Activated naive CD4-positive, alpha-beta T cell treated with anti-CD3 and anti-CD28 coated beads, Interleukin-2, amount 50 U/mL, for 16 hours (primary cell): ENCODE measurements at regions not wholly inside any gene's neighbourhood (a gene's known extent, or its start where the extent isn't known, plus 50 kb on each side); places are given as distances from the start of the nearest gene placed in this dataset.
"Not testable (repeated sequence)": the region's sequence is repeated elsewhere in the genome, so short reads cannot be mapped to it uniquely, and the experiment has no call there.

Experiments
- DNase-seq: peaks from one replicate; pipeline ENCODE4 v3.0.0-alpha.2; 2020

DNA sequence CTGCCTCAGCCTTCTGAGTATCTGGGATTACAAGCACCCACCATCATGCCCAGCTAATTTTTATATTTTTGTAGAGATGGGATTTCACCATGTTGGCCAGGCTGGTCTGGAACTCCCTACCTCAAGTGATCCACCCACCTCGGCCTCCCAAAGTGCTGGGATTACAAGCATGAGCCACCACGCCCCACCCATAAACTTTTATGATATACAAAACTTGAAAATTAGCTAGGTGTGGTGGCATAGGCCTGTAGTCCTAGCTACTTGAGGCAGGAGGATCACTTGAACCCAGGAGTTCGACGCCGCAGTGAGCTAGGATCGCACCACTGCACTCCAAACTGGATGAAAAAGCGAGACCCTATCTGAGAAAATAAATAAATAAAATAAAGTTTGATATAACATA is 149.5 kb upstream of the ATF7IP start:
- not testable (repeated sequence) for DNase-seq

DNA sequence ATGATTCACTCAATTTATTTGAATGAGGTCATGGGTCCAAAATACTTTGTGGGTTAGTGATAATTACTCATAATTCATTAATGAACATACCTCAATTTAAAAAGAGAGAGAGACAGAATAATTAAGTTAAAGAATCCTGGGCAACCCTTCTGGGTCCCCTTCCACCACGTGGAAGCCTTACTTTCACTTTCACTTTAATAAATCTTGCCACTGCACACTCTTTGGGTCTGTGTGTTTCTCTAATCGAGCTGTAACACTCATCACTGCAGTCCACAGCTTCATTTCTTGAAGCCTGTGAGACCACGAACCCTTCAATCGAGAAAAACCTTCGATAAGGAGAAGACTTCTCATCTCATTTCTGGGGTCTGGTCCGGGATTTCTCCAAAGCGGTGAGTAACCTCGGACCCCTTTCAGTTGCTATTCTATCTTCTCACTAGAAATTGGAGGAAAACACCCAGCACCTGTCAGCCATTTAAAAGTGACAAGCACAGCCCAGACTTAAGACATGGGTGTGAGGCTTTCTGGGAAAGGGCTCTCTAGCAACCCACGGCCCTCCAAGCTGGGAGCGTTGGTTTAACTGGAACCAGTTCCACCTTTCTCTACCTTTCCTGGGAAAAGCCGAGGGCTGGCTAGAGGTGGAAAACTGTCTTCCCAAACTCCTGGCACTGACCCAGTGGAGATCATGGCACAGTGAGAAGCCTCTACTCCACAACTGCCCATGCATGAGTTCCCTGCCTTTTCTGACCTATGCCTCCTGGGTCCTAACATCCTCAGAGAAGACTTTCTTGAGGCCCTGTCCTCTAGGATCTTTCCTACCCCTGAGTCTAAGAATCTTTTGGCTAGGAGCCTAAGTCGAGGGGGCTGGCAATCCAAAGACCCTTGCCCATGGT is 148.8 kb upstream of the ATF7IP start:
- no peak for DNase-seq

DNA sequence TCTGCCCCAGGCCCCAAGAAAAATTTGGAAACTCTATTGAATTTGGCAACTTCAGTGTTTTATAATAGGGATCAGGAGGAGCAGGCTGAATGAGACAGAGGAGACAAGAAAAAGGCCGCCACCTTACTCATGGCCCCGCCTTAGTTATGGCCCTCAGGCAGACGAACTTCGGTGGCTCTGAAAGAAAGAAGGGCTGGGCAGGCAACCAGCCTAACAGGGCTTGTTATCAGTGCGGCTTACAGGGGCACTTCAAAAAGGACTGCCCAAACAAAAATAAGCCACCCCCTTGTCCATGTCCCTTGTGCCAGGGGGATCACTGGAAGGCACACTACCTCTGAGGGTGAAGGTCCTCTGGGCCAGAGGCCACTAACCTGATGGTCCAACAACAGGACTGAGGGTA is 146.3 kb upstream of the ATF7IP start:
- no peak for DNase-seq

DNA sequence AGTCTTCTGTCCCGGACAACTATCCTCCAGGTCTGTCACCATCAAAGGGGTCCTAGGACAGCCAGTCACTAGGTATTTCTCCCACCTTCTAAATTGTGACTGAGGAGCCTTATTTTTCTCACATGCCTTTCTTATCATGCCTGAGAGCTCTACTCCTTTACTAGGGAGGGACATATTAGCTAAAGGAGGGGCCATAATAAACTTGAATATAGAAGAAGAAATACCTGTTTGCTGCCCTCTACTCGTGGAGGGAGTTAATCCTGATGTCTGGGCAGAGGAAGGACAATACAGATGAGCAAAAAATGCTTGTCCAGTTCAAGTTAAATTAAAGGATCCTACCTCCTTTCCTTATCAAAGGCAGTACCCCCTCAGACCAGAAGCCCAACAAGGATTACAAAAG is 145.8 kb upstream of the ATF7IP start:
- not testable (repeated sequence) for DNase-seq

DNA sequence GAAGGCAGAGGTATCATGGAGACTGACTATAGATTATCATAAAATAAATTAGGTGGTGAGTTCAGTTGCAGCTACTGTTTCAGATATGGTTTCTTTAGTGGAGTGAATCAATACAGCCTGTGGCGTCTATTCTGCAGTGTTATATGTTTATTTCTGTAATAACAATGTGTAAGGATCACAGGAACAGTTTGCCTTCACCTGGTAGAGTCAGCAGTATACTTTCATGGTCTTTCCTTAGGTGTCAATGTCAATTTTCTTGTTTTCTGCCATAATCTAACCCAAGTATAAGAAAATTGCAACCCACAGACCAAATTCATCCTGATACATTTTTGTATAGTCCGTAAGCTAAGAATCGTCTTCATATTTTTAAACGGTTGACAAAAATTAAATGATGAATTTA is 140.4 kb upstream of the ATF7IP start:
- no peak for DNase-seq

DNA sequence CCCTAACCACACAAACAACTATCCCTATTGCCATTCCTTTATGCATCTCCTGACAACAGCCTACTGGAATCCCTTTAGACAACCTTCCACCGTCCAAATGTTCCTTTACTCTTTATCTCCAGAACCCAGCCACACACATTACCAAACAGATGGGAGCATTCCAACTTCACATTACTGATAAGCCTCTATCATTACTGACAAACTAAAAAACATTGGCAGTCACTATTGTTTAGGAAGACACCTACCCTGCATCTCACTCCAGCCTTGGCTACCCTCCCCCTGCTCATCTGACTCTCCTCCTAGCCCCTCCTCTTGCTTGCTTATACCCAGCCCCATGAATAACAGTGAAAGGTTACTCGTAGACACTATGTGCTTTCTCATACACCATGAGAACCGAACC is 130.3 kb upstream of the ATF7IP start:
- not testable (repeated sequence) for DNase-seq

DNA sequence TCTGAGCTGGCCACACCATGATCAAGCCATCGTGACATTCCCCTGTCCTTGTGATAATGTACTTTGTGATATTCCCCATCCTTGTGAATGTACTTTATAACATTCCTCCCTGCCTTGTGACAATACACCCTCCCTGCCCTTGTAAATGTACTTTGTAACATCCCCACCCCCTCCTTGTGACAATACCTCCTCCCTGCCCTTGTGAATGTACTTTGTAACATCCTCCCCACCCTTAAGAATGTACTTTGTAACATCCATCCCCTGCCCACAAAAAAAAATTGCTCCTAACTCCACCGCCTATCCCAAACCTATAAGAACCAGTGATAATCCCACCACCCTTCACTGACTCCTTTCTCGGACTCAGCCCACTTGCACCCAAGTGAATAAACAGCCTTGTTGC is 128.8 kb upstream of the ATF7IP start:
- DNase-seq, result not testable (repeated sequence)

DNA sequence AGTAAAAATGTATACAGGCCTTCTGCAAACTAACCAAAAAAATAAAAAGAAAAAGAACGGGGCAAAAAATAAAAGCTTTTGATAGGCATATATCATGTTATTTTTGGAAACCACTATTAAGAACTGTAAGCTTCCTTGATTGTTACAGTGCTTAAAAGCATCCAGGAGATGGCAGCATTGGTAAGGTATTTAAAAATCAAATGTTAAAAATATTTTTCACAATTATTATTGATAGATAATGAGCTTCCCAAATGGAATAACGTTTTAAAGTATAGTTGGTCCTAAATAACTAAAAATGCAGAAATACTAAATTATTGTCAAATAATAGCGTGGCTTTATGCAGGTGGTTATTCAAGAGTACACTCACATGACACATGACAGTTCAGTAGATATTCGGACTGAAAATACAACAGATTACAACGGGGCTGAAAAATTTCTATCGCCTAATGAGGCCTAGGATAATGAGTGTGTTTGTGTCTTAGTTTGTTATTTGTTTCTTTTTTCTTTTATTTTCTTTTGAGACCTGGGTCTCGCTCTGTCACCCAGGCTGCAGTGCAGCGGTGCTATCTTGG is 127.2 kb upstream of the ATF7IP start:
- DNase-seq, result no peak

DNA sequence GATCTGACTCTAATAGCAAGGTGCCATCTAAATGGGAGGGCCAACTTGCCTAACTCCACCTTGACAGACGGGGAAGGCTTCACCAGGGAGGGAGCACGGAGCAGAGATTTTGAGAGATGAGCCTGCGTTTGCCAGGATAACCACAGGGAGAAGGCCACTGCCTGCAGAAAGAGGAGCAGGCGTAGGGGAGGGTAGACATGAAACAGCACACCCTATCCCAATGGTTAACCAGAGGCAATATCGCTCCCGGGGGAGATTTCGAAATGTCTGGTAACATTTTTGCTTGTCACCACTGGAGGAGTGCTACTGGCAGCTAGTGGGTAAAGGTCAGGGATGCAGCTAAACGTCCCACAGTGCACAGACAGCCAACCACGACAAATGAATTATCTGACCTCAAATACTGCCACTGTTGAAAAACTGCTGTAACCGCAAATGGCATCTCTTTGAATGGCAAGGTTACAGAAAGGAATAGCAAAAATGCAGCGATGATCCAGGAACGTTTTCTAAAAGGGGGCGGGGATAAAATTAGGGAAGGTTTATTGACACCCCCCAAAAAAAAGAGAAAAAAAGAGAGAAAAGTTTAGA is 126.0 kb upstream of the ATF7IP start:
- no peak for DNase-seq

DNA sequence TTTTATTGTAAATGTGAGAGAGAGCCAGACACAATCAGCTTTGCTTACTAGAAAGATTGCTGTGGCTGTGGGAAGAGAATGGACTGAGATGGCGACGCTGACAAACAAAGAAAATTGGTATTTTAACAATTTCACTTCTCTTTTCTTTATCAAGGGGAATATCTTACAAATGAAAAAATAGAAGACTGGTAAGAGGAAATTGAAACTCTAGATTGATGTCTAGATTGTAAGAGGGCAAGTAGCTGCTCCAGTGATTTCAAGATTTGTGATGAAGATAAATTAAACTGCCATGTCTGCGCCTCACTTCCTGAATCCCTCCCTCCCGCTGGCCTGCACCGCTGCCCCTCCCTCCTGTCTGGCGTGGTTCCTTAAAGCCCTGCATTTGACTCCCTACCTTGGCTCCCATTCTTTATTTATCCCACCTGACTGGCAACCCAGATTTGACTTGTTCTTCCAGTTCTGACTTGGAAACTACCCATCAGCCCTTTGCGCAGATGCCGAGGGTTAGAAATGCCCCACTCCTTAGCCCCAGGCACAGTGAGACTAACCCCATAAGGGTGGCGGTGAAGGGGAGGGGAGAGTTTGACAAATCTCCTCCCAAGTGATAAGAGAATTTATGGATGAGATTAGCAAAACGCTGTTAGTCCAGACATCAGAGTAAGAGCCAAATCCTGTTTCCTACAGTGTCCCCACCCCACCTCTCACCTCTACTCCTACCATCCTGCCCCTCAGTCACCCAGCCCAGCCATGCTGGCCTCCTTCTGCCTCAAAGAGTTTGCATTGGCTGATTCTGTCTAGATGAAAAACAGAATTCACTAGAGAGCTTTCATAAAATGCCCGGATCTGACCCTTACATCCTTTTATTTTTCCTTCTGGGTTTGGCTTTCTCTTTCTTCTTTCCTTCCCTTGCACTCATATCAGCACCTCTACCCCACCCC is 125.3 kb upstream of the ATF7IP start:
- DNase-seq, result no peak

DNA sequence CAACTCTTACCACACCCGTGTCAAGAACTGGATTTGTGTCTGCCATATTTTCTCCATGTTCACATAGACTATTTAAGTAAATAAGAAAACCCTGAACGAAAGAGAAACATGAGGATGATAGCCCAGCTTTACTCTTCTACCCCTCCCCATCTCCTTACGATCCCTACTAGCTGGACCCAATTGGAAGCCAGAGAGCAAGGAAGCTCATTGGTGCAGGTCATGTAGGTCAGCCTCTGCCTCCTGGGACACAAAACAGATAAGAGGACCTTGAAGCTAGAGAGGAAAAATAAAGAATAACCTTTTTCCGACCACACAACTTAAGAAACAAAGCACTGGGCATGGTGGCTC is 124.6 kb upstream of the ATF7IP start:
- DNase-seq, result no peak

DNA sequence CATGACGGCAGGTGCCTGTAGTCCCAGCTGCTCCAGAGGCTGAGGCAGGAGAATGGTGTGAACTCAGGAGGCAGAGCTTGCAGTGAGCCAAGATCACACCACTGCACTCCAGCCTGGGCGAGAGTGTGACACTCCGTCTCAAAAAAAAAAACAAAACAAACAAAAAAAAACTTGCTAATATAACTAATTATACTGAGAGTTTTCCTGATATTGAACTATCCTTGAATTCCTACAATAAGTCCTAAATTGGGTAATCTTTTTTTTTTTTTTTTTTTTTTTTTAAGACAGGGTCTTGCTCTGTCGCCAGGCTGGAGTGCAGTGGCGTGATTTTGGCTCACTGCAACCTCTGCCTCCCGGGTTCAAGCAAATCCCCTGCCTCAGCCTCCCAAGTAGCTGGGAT is 122.7 kb upstream of the ATF7IP start:
- DNase-seq, result not testable (repeated sequence)

DNA sequence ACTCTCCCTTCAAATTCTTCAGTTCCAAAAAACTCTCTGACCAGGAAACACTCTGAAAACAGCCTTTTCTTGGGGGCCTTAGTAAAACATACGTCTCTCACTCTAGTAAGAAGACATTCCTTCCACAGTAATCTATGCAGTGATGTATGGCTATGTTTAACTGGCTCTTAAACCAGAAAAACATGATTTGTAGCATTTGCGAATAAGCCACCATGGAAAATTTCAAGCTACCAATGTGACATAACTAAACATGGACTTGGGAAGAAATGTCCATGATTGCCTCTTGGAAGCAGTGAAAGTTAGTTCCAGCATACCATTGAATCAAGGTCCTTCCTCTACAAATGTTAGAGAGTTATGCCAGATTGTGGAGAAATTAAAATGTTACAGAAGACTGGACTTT is 121.5 kb upstream of the ATF7IP start:
- DNase-seq, result no peak

DNA sequence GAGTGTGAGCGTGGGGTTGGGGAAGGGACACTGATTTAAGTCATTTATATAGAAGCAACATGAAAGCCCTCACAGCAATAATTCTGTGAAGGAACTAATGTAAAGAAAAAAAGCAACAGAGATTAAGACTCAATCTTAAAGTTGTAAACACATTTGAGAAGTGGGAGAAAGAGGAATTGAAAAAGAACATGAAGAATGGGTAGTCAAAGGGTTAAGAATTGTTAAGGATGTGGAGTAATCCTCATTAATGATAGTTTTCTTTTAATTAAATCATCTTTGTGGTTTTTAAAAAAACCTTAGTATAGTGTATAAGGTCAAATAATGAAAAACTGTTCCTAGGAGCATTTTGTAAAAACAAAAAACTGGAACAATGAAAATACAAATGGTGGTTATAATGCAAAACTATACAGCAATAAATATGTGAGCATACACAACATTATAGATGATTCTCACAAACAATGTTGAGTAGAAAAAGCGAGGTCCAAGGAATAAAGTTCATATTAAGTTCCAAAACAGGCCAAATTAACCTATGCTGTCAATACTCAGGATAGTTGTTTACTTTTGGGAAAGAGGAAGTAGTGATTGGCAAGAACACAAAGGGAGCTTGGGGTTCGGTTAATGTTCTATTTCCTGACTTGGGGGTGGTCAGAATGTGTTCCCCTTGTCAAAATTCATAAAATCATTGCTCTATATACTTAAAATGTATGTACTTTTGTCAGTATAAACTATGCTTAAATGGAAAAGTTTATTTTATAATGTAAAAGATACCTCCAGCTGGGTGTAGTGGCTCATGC is 120.4 kb upstream of the ATF7IP start:
- no peak for DNase-seq

DNA sequence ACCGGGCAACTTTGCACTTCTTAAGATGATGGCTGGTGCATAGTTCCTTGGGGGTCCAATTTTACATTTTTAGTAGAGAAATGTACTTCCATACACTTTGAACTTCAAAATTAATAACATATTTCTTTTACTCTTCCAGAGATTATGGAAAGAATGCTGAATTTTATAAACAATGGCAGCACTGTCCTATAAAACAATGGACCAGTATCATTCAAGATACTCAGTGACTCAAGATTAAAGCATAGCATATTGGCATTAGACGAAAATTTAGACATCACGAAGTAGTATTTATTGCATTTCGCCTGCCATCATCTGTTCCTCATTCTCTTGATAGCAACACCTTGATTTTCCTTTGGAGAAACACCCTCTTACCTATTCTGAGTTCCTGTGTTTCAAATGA is 118.3 kb upstream of the ATF7IP start:
- DNase-seq, result no peak

DNA sequence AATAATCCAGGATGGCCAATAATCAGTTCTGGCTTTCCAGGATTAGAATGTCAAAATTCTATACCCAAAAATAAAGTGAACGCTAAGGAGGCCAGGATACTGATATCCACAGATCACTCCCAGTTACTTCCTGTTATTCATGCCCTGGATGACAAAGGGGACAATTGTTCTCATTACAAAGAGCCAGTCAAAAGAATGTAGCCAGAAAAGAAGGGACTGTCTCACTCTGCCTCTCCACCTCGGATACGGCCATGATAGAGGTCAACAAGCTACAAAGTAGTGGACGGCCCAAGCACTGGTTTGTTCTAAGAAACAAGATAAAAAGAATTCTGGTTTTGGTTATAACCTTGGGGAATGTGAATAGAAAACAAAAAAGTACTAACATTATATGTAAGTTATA is 116.1 kb upstream of the ATF7IP start:
- no peak for DNase-seq

DNA sequence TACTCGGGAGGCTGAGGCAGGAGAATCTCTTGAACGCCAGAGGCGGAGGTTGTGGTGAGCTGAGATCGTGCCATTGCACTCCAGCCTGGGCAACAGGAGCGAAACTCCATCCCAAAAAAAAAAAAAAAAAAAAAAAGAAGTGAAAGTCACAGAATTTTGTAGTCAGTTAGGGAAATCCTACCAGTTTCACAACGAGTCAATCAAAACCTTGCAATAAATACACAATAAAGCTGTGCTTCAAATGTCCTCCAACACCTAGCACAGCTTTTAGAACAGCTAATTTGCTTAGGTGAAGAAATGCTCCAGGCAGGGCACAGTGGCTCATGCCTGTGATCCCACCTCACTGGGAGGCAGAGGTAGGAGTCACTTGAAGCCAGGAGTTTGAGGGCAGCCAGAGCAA is 112.8 kb upstream of the ATF7IP start:
- DNase-seq, result no peak

DNA sequence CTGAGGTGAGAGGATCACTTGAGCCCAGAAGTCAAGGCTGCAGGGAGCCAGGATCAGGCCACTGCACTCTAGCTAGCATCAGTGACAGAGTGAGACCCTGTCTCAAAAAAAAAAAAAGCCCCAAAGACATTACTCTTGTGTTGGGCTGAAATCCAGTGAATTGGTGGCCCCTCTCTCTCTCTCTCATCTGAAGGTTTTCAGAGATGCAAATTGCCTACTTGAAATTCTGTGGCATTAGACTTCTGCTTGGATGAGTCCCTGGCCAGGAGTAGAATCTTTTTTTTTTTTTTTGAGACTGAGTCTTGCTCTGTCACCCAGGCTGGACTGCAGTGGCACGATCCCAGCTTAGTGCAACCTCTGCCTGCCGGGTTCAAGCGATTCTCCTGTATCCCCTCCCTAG is 112.0 kb upstream of the ATF7IP start:
- no peak for DNase-seq

DNA sequence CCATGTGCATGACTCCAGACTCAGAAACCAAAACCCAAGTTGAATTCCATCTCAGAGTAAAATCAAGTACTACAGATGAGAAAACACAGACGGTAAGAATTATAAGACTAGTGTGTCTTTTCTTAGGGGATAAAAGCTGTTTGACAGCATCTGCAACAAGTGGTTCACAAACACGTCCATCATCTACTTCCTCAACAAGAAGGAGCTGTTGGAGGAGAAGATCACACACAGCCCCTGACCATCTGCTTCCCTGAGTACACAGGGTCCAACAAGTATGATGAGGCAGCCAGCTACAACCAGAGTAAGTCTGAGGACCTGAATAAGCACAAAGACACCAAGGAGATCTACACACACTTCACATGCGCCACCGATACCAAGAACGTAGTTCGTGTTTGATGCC is 110.7 kb upstream of the ATF7IP start:
- no peak for DNase-seq

DNA sequence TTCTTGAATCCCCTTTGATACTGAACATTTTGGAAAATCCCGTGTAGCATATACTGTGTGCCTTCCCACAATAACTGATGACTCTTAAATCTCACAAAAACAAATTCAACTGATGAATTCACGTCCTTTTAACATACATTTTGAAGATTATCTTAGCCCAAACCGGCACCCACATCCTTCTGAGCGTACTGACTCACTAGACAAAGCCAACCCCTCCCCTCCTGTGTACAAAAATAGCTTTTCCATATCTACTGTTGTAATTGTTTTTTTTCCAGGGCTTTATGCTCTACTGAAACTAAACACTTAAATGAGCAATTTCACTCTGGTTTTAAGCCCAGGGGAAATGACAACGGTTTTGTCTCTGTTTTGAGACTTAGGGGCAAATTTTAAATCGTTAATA is 109.4 kb upstream of the ATF7IP start:
- peak; percentile 40 for DNase-seq

DNA sequence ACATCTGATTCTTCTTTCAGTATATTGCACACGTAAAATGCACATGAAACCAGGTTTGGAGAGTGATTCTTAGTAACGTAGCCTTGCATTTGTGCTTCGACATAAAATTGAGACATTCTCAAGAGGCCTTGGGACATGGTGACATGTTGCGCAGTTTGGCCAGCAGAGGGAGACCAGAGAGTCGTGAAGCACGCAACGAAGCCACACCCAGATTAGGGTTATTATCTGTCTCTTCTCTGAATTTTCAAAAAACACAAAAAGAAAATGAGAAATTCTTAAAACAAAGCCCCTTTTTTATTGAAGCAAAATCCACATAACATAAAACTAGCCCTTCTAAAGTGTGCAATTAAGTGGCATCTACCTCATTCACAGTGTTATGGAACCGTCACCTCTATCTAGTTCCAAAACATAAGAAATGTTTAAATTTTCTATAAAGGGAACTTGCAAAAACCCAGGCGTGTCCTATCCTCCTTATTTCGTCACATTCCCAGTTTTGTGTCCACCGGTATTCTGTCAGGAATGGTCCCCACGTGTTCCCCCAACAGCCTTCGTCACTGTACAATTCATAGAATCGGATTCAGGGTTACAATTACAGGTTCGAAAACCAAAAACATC is 108.8 kb upstream of the ATF7IP start:
- DNase-seq, result peak; percentile 77

DNA sequence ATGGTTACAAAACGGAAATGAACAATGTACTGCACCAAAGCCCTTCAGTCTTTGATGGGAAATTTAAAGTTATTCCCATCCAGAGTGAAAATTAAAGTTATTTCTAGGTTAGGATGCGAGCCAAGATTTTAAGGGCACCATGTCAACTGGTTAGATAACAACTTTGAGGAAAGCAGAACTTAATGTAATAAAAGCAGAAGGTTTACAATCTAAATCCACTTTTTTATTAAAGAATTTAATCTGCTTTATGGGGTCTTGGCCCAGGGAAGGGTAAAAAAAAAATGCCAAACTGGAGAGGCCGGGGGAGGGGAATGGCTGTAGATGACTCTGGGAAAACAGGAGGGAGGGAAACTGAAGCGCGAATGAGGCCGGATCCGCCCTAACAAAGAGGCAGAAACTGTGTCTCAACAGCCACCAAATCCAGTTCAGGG is 108.2 kb upstream of the ATF7IP start:
- DNase-seq, result no peak
